ENCODE measurements at regions not wholly inside any gene's neighbourhood (a gene's known extent, or its start where the extent isn't known, plus 50 kb on each side); places are given as distances from the start of the nearest gene placed in this dataset.
"Not testable (repeated sequence)": the region's sequence is repeated elsewhere in the genome, so short reads cannot be mapped to it uniquely, and the experiment has no call there.

DNA sequence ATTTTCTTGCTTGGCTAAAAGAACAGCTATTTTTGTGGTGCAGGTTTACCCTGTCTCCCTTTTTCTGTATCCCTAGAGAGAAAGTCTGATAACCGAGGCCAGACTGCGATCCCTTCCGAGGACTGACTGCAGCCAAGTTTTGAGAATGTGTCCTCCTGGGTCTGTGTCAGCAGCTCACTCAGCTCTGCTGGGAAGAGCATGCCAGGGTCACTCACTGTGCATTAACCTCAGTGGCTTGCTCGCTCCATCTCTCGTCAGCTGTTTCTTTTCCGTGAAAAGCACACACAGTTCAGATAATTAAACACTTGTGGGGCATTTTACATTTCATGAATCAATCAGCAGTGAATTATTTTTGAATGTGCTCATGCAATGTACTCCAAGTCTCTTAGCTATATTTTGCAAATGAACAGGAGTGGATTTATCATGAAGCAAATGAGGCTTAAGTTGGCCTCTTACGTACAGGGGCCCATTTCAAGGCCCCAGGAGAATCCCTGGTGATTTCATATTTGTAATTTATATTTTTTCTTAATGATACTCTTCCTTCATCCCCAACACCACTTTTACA lies 252.1 kb downstream of the SMARCA2 start:
- peaks cover 20% of the 10 kb centered on the region for H3K27me3 Mint-ChIP-seq
- no peak for ATAC-seq
- peaks cover 8% of the 10 kb centered on the region for H3K4me1 Mint-ChIP-seq
- CTCF ChIA-PET: no interaction called here
- no peak overlapping the region for H3K27ac Mint-ChIP-seq
- no peak for DNase-seq
- no peaks in the 10 kb centered on the region for H3K9me3 Mint-ChIP-seq (ENCODE audit: low read depth)
- H3K4me3 Mint-ChIP-seq: no peak overlapping the region
- no peaks in the 10 kb centered on the region for H3K36me3 Mint-ChIP-seq

DNA sequence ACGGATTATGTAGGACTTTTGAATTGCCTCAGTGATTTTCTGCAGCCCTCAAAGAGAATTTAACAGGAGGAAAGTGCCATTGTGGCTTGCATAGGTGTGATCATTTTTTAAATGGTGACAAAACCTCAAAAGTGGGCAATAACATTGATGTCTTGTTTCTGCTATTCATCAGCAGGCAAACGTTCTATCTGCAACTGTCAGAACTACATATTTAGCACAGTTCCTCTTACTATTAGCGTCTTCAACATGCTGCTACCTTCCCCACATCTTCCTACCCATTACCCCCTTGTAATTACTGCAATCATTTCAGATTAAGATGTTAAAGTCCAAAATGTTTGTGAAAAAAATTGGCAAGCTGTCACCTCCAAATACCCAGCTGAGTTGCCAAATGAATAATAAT lies 254.6 kb downstream of the SMARCA2 start:
- Mint-ChIP-seq H3K9me3 (ENCODE audit: low read depth) (no peaks in the 10 kb centered on the region), H3K4me3 (no peak overlapping the region), H3K36me3 (no peaks in the 10 kb centered on the region), H3K4me1 (peaks cover 6% of the 10 kb centered on the region), H3K27me3 (peaks cover 25% of the 10 kb centered on the region), H3K27ac (no peak overlapping the region)
- no peak for DNase-seq
- ATAC-seq: no peak
- CTCF ChIA-PET: no interaction called here

DNA sequence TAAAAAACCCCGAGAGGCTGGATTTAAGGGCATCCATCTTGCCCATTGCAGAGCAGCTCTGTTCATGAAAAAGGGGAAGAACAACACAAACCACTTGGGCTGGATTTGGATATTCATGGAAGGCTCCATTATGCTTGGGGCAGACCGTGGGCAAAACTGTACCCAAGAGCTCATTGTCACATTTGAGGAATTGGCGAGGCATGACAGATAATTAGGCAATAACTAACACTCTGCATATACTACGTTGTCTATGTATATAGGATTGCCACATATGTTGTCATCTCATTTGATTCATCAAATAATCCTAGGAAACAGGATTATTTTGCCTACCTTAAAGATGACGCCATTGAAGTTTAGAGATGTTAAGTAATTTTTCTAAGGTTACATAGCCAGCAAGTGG lies 255.4 kb downstream of the SMARCA2 start:
- Mint-ChIP-seq H3K27me3 (peaks cover 25% of the 10 kb centered on the region), H3K4me3 (no peak overlapping the region), H3K36me3 (no peaks in the 10 kb centered on the region), H3K9me3 (ENCODE audit: low read depth) (no peaks in the 10 kb centered on the region), H3K27ac (no peak overlapping the region), H3K4me1 (peaks cover 6% of the 10 kb centered on the region)
- CTCF ChIA-PET: no interaction called here
- ATAC-seq (no peak), DNase-seq (no peak)

DNA sequence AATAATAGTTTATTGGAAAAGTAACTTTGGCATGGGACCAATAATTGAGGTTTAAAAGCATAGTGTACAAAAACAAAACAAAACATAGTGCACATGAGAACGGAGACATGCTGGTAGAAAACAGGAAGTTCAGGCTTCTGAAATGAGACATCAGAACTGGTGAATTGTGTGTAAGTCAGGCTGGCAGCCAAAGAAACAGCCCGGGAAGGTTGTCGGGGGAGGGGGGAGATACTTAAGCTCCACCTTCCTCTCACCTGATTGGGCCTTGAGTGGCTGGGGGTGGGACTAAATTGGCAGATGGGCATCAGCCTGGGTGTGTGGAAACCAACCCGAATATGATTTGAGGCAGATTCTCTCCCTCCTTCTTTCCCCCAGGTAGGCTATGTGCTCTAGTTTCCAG lies 256.3 kb downstream of the SMARCA2 start:
- Mint-ChIP-seq H3K27me3 (peaks cover 22% of the 10 kb centered on the region), H3K27ac (no peak overlapping the region), H3K36me3 (no peaks in the 10 kb centered on the region), H3K4me1 (peaks cover 6% of the 10 kb centered on the region), H3K9me3 (ENCODE audit: low read depth) (no peaks in the 10 kb centered on the region), H3K4me3 (no peak overlapping the region)
- CTCF ChIA-PET: no interaction called here
- DNase-seq: peak; percentile 44
- no peak for ATAC-seq

DNA sequence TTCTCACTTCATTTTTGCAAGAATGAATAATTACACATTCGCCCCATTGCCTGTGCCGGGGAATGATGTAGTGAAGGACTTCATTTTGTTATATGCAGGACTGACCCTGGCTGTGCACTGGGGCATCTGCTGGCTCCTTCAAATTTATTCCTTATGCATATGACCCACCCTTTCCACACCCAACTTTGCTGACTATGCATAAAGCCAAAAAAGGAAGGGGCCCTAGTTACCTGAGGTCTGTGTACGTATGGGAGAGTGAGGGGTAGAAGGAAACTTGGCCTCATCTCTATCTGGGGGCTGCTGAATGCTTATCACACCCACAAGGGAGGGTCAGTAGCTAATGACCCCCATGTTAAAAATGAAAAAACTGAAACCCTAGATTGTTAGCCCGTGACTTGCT lies 259.6 kb downstream of the SMARCA2 start:
- H3K9me3 Mint-ChIP-seq (ENCODE audit: low read depth): no peaks in the 10 kb centered on the region
- H3K27me3 Mint-ChIP-seq: peaks cover 10% of the 10 kb centered on the region
- no peak overlapping the region for H3K4me3 Mint-ChIP-seq
- CTCF ChIA-PET: no interaction called here
- ATAC-seq: no peak
- peaks cover 6% of the 10 kb centered on the region for H3K4me1 Mint-ChIP-seq
- H3K36me3 Mint-ChIP-seq: no peaks in the 10 kb centered on the region
- no peak overlapping the region for H3K27ac Mint-ChIP-seq
- DNase-seq: no peak

DNA sequence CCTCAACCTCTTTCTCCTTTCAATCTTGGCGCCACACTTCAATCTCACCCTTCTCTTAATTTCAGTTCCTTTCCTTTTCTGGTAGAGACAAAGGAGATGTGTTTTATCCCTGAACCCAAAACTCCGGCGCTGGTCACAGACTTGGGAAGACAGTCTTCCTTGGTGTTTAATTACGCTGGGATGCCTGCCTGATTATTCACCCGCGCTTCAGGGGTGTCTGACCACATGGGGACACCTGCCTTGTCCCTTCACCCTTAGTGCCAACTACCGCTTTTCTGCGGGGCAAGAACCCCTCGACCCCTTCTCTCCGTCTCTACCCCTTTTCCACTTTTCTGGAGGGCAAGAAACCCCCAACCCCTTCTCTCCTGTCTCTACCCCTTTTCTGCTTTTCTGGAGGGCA lies 261.1 kb downstream of the SMARCA2 start:
- ATAC-seq: no peak
- Mint-ChIP-seq H3K27me3 (peaks cover 7% of the 10 kb centered on the region), H3K4me3 (no peak overlapping the region), H3K27ac (no peak overlapping the region), H3K36me3 (no peaks in the 10 kb centered on the region), H3K9me3 (ENCODE audit: low read depth) (no peaks in the 10 kb centered on the region), H3K4me1 (peaks cover 3% of the 10 kb centered on the region)
- CTCF ChIA-PET: no interaction called here
- DNase-seq: no peak

DNA sequence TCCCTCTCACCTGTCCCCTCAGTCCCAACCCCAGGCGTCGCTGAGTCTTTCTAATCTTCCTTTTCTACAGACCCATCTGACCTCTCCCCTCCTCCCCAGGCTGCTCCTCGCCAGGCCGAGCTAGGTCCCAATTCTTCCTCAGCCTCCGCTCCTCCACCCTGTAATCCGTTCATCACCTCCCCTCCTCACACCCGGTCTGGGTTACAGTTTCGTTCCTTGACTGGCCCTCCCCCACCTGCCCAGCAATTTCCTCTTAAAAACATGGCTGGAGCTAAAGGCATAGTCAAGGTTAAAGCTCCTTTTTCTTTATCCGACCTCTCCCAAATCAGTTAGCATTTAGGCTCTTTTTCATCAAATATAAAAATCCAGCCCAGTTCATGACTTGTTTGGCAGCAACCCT lies 262.0 kb downstream of the SMARCA2 start:
- H3K4me1 Mint-ChIP-seq; H3K27me3 Mint-ChIP-seq; DNase-seq; H3K36me3 Mint-ChIP-seq; H3K27ac Mint-ChIP-seq; ATAC-seq; CTCF ChIA-PET; H3K4me3 Mint-ChIP-seq; H3K9me3 Mint-ChIP-seq (ENCODE audit: low read depth): not testable (repeated sequence)

DNA sequence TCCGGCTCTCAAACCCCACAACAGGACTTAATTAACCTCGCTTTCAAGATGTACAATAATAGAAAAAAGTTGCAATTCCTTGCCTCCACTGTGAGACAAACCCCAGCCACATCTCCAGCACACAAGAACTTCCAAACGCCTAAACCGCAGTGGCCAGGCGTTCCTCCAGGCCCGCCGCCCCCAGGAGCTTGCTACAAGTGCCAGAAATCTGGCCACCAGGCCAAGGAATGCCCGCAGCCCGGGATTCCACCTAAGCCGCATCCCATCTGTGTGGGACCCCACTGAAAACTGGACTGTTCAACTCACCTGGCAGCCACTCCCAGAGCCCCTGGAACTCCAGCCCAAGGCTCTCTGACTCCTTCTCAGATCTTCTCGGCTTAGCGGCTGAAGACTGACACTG lies 262.5 kb downstream of the SMARCA2 start:
- H3K4me3 Mint-ChIP-seq; DNase-seq; H3K27me3 Mint-ChIP-seq; CTCF ChIA-PET; H3K4me1 Mint-ChIP-seq; H3K27ac Mint-ChIP-seq; H3K36me3 Mint-ChIP-seq; H3K9me3 Mint-ChIP-seq (ENCODE audit: low read depth); ATAC-seq: not testable (repeated sequence)

DNA sequence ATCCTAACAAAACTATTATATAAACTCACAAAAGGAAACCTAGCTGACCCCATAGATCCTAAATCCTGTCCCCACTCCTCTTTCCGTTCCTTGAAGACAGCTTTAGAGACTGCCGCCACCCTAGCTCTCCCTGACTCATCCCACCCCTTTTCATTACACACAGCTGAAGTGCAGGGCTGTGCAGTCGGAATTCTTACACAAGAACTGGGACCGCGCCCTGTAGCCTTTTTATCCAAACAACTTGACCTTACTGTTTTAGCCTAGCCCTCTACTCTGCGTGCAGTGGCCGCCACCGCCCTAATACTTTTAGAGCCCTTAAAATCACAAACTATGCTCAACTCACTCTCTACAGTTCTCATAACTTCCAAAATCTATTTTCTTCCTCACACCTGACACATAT lies 264.0 kb downstream of the SMARCA2 start:
- H3K4me1 Mint-ChIP-seq; H3K27ac Mint-ChIP-seq; H3K27me3 Mint-ChIP-seq; CTCF ChIA-PET; H3K4me3 Mint-ChIP-seq; ATAC-seq; H3K36me3 Mint-ChIP-seq; DNase-seq; H3K9me3 Mint-ChIP-seq (ENCODE audit: low read depth): not testable (repeated sequence)

DNA sequence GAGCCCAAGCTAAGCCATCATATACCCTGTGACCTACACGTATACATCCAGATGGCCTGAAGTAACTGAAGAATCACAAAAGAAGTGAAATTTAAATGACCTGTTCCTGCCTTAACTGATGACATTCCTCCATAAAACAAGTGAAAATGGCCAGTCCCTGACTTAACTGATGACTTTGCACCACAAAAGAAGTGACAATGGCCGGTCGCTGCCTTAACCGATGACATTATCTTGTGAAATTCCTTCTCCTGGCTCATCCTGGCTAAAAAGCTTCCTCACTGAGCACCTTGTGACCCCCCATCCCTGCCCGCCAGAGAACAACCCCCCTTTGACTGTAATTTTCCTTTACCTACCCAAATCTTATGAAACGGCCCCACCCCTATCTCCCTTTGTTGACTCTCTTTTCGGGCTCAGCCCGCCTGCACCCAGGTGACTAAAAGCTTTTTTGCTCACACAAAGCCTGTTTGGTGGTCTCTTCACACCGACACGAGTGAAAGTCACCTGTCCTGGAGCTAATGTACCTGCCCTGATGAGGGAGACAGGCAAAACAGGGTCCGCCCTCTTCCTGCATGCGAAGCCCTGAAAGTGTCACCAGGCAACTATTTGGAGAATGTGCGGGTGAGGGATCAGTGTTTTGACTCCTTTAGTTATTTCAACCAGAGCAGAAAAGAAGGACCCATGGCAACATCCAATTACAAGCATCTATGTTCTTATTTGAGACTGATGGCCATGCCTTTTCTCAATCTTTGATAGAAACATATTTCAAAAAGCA lies 266.1 kb downstream of the SMARCA2 start:
- H3K27ac Mint-ChIP-seq: no peak overlapping the region
- peaks cover 6% of the 10 kb centered on the region for H3K27me3 Mint-ChIP-seq
- ATAC-seq: no peak
- CTCF ChIA-PET: no interaction called here
- H3K4me3 Mint-ChIP-seq: no peak overlapping the region
- H3K36me3 Mint-ChIP-seq: no peaks in the 10 kb centered on the region
- DNase-seq: no peak
- no peaks in the 10 kb centered on the region for H3K4me1 Mint-ChIP-seq
- no peaks in the 10 kb centered on the region for H3K9me3 Mint-ChIP-seq (ENCODE audit: low read depth)

DNA sequence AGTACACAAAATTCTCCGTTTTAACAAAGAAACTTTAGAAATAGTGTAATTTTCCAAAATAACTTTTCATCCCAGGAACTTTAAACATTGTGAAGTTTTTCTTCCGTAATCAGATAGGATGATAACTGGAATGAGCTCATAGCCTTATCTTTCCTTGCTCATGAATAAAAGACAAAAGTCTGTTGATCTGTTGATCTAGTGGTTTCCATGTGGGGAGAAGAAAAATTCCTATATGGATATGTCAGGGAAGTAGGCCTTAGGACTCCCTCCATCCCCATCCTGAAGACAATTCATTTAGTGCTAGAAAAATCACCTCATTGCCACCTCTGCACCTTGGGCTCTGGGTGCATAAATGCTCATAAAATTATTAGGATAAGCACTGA lies 266.6 kb downstream of the SMARCA2 start:
- no peak for DNase-seq
- Mint-ChIP-seq H3K36me3 (no peaks in the 10 kb centered on the region), H3K4me1 (no peaks in the 10 kb centered on the region), H3K9me3 (ENCODE audit: low read depth) (no peaks in the 10 kb centered on the region), H3K27me3 (peaks cover 7% of the 10 kb centered on the region), H3K27ac (no peak overlapping the region), H3K4me3 (no peak overlapping the region)
- ATAC-seq: no peak
- CTCF ChIA-PET: no interaction called here

DNA sequence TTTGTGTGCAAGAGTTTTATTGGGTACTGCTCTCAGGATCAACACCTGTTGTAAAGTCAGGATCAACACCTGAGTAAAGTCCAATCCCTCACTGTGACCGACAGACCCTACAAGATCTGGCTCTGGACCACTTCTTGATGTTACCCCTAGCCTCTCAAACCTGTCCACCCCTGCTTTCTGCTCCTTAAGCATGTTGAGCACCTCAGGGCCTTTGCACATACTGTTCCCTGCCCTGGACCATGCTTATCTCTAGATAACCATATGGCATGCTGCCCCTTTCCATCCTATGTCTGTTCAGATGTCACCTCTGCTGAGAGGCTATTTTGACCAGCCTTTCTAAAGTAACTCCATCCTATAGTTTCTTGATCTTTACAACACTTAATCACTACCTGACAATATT lies 269.6 kb downstream of the SMARCA2 start:
- Mint-ChIP-seq H3K4me3 (no peak overlapping the region), H3K4me1 (no peaks in the 10 kb centered on the region), H3K9me3 (ENCODE audit: low read depth) (no peaks in the 10 kb centered on the region), H3K27ac (no peak overlapping the region), H3K36me3 (no peaks in the 10 kb centered on the region), H3K27me3 (peaks cover 17% of the 10 kb centered on the region)
- DNase-seq: no peak
- ATAC-seq: no peak
- CTCF ChIA-PET: no interaction called here

DNA sequence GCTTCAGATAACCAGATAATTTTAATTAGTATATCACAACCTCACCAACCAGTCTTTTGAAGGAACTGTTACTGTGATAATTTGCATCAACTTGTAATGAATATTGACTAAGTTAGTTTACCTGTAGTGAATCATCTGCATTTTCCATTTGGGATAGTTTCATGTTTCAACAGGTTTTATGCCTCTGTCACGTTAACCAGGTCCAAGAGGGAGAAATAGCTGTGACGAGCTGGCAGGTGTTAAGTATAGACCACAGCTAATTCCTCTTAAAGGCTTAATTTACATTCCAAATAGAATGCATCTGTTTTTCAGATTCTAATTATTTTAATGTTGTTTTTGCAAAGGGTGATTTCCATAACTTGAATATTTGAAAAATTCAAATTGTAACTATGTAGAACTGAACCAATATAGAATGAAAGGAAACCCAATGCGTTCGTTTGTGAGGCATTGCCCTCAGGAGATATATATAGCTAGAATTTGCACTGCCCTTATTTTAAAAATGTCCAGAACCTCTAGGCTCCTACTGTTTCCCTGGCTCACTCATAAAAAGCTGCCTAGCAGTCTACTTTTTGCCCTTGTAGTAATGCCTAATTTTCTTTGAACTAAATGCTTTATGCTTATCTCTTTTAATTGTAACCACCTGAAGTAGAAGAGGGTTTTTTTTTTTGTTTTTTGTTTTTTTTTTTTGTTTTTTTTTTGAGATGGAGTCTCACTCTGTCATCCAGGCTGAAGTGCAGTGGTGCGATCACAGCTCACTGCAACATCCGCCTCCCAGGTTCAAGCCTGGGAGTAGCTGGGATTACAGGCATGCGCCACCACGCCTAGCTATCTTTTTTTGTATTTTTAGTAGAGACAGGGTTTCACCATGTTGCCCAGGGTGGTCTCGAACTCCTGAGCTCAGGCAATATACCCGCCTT lies 270.5 kb downstream of the SMARCA2 start:
- CTCF ChIA-PET: no interaction called here
- DNase-seq: no peak
- Mint-ChIP-seq H3K36me3 (no peaks in the 10 kb centered on the region), H3K27me3 (peaks cover 17% of the 10 kb centered on the region), H3K4me1 (no peaks in the 10 kb centered on the region), H3K27ac (no peak overlapping the region), H3K9me3 (ENCODE audit: low read depth) (no peaks in the 10 kb centered on the region), H3K4me3 (no peak overlapping the region)
- ATAC-seq: no peak

DNA sequence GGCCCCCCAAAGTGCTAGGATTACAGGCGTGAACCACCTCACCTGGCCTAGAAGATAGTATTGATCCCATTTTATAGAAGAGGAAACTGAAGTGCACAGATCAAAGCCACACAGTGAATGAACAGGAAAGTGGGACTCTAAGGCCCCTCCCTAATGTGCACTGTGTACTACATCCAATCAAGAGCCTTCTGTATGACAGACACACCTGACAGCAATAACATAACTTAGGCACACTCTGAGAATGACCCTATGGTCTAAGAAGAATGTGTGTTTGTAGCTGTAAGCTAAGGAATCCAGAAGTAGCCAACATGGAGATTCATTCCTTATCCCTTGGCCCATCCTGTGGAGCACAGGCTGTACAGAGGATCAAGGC lies 271.2 kb downstream of the SMARCA2 start:
- H3K27me3 Mint-ChIP-seq: peaks cover 17% of the 10 kb centered on the region
- no peaks in the 10 kb centered on the region for H3K4me1 Mint-ChIP-seq
- no peaks in the 10 kb centered on the region for H3K36me3 Mint-ChIP-seq
- H3K4me3 Mint-ChIP-seq: no peak overlapping the region
- no peak for DNase-seq
- CTCF ChIA-PET: no interaction called here
- no peak overlapping the region for H3K27ac Mint-ChIP-seq
- no peaks in the 10 kb centered on the region for H3K9me3 Mint-ChIP-seq (ENCODE audit: low read depth)
- ATAC-seq: no peak

Data from activated CD8-positive, alpha-beta memory T cell treated with anti-CD3 and anti-CD28 coated beads, Interleukin-2, amount 10 ng/mL, durations not matched to agents 7 days and 5 days (primary cell).